Endothelial cell of umbilical vein (primary cell): ENCODE measurements at regions not wholly inside any gene's neighbourhood (a gene's known extent, or its start where the extent isn't known, plus 50 kb on each side); places are given as distances from the start of the nearest gene placed in this dataset.

Source experiments
- EZH2 ChIP-seq: IDR thresholded peaks from 2 replicates; pipeline ENCODE4 v1.6.1; 2012; ENCODE audit warnings: borderline replicate concordance, low read depth, mild to moderate bottlenecking, moderate library complexity, low read length, inconsistent platforms; ENCODE audit not compliant: severe bottlenecking
- FOS ChIP-seq: IDR thresholded peaks from 2 replicates; pipeline ENCODE4 v1.6.1; 2011; ENCODE audit warnings: mild to moderate bottlenecking, low read length, moderate library complexity, borderline replicate concordance; ENCODE audit not compliant: insufficient read depth
- POLR2A ChIP-seq: IDR thresholded peaks from 2 replicates; pipeline ENCODE4 v1.6.1; 2012; ENCODE audit warnings: low read depth, mild to moderate bottlenecking, control low read depth, low read length
- TF ChIP-seq, protein P1 (sequence below), 2 donors: IDR thresholded peaks; 1 replicate in 1 of 2; 2 replicates in 1 of 2; pipeline ENCODE4 v1.5.1; 2011; ENCODE audit warnings: low read length in 2 of 2, mild to moderate bottlenecking in 2 of 2, moderate library complexity in 2 of 2, control low read depth in 1 of 2, inconsistent platforms in 1 of 2, low read depth in 1 of 2; ENCODE audit not compliant: insufficient read depth in 1 of 2; ENCODE audit errors: extremely low read depth in 1 of 2
- TF ChIP-seq, protein P2 (sequence below): IDR thresholded peaks from 2 replicates; pipeline ENCODE4 v1.6.1; 2011; ENCODE audit not compliant: insufficient read depth, insufficient read length

DNA sequence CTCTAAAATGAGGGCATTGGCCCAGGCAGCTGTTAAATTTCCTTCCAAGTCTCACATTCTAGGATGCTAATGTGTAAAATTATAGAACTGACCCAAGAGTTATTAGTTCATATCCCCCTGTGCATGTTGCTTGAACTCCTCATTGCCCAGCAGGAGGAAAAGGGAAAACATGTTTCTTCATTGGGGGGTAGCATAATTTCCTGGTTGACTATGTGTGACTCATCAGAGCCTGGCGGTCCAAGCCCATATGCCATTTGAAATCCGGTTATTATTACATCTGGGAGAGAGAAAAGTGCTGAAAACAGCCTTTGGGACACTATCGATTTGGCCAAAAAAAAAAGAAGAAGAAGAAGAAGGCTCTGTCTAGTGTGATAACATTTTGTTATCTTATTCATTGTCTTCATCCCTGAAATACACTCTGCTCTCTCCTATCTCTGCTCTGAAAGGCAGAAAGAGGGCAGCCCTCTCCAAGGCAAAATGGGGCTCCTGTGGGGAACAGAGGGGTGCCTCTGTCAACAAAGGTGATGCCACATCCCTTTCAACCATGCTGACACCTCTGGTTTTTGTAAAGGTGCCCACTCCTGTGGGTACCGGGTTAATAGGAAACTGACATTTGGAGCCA, 114.2 kb downstream of the DAD1 start:
- TF ChIP-seq, protein P1, sequence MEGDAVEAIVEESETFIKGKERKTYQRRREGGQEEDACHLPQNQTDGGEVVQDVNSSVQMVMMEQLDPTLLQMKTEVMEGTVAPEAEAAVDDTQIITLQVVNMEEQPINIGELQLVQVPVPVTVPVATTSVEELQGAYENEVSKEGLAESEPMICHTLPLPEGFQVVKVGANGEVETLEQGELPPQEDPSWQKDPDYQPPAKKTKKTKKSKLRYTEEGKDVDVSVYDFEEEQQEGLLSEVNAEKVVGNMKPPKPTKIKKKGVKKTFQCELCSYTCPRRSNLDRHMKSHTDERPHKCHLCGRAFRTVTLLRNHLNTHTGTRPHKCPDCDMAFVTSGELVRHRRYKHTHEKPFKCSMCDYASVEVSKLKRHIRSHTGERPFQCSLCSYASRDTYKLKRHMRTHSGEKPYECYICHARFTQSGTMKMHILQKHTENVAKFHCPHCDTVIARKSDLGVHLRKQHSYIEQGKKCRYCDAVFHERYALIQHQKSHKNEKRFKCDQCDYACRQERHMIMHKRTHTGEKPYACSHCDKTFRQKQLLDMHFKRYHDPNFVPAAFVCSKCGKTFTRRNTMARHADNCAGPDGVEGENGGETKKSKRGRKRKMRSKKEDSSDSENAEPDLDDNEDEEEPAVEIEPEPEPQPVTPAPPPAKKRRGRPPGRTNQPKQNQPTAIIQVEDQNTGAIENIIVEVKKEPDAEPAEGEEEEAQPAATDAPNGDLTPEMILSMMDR (IDR thresholded peaks at IDR 0.05; ENCODE audit: extremely low read depth in 1 of 2, insufficient read depth in 1 of 2, low read depth in 1 of 2, low read length in 2 of 2) = no peak
- TF ChIP-seq POLR2A (no peak), FOS (peak; percentile 92), EZH2 (no peak)
- TF ChIP-seq, protein P2, sequence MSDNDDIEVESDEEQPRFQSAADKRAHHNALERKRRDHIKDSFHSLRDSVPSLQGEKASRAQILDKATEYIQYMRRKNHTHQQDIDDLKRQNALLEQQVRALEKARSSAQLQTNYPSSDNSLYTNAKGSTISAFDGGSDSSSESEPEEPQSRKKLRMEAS = no peak
